ENCODE measurements at regions not wholly inside any gene's neighbourhood (a gene's known extent, or its start where the extent isn't known, plus 50 kb on each side); places are given as distances from the start of the nearest gene placed in this dataset.

GRCh38 chr1:22204989-22205913, 62.4 kb upstream of the WNT4 start:
- TF ChIP-seq NANOG (IDR thresholded peaks at IDR 0.05; ENCODE audit: borderline replicate concordance) (no peak), CTCF (conservative IDR thresholded peaks at IDR 0.05; ENCODE audit: low read depth in 2 of 2) (no peak), EZH2 (IDR thresholded peaks at IDR 0.05; ENCODE audit: low read depth, unreplicated experiment) (no peak), POLR2AphosphoS5 (IDR thresholded peaks at IDR 0.05; ENCODE audit: low read depth) (no peak), REST (IDR thresholded peaks at IDR 0.05; ENCODE audit: unreplicated experiment) (no peak), CREB1 (CRISPR knock-in tag; IDR thresholded peaks at IDR 0.05; ENCODE audit: low read depth) (no peak)
